PC-9 (cell line): ENCODE measurements at regions not wholly inside any gene's neighbourhood (a gene's known extent, or its start where the extent isn't known, plus 50 kb on each side); places are given as distances from the start of the nearest gene placed in this dataset.

Experiments used
- BruUV-seq: library from RNA; stranded (reverse); fragments of 400-500 nt; replicated peaks from 2 replicates; lab custom pipeline; 2021; lab: Mats Ljungman, UMichigan
- CTCF ChIA-PET: fragments of 300-600 bp; sonication (Branson Sonifier 250); formaldehyde crosslinking; loops from one replicate; lab custom pipeline; 2022; ENCODE audit warnings: antibody characterized with exemption; lab: Charles Lee
- POLR2A ChIA-PET: fragments of 300-600 bp; sonication (Branson Sonifier 250); formaldehyde crosslinking; loops from one replicate; lab custom pipeline; 2022; ENCODE audit warnings: antibody characterized with exemption; ENCODE audit not compliant: unreplicated experiment; lab: Charles Lee
- DNase-seq, 2 experiments: peaks; one replicate each; pipeline versions ENCODE4 v3.0.0 to v3.0.0-alpha.2; 2015 to 2022; ENCODE audit warnings: mixed read lengths in 1 of 2
- H2AFZ ChIP-seq: fragments of 200-600 bp; sonication (generic); 2 replicates; pipeline ENCODE4 v1.8.1; 2017; ENCODE audit warnings: antibody characterized with exemption
- H3F3A ChIP-seq: fragments of 200-600 bp; sonication (generic); 2 replicates; pipeline ENCODE4 v1.8.1; 2017; ENCODE audit warnings: antibody characterized with exemption, mild to moderate bottlenecking, low read depth; ENCODE audit not compliant: insufficient read depth
- H3K27ac ChIP-seq: fragments of 200-600 bp; sonication (generic); 2 replicates; pipeline ENCODE4 v1.6.1; 2016; ENCODE audit warnings: mixed run types
- H3K27me3 ChIP-seq: fragments of 200-600 bp; sonication (generic); 2 replicates; pipeline ENCODE4 v1.6.1; 2016; ENCODE audit warnings: low read depth, mixed run types; ENCODE audit not compliant: insufficient read depth
- H3K36me3 ChIP-seq: fragments of 200-600 bp; sonication (generic); 2 replicates; pipeline ENCODE4 v1.6.1; 2016; ENCODE audit warnings: low read depth, mixed run types
- H3K4me1 ChIP-seq: fragments of 200-600 bp; sonication (generic); replicated peaks from 2 replicates; pipeline ENCODE4 v1.6.1; 2016; ENCODE audit warnings: mixed run types; ENCODE audit not compliant: insufficient read depth
- H3K4me2 ChIP-seq: fragments of 200-600 bp; sonication (generic); 2 replicates; pipeline ENCODE4 v1.6.1; 2017; ENCODE audit warnings: mixed run types
- H3K4me3 ChIP-seq: fragments of 200-600 bp; sonication (generic); 2 replicates; pipeline ENCODE4 v1.6.1; 2016; ENCODE audit warnings: mixed run types
- H3K79me2 ChIP-seq: fragments of 200-600 bp; sonication (generic); 2 replicates; pipeline ENCODE4 v1.6.1; 2017; ENCODE audit warnings: low read depth, mixed run types
- H3K9me2 ChIP-seq: fragments of 200-600 bp; sonication (generic); 2 replicates; pipeline ENCODE4 v1.8.1; 2017; ENCODE audit warnings: mild to moderate bottlenecking; ENCODE audit not compliant: insufficient read depth
- H3K9me3 ChIP-seq: fragments of 200-600 bp; sonication (generic); 2 replicates; pipeline ENCODE4 v1.8.1; 2016; ENCODE audit warnings: low read depth; ENCODE audit not compliant: insufficient read depth
- H4K20me1 ChIP-seq: fragments of 200-600 bp; sonication (generic); 2 replicates; pipeline ENCODE4 v1.8.1; 2017; ENCODE audit not compliant: insufficient read depth
- CTCF ChIP-seq: fragments of 200-600 bp; sonication (generic); conservative IDR thresholded peaks from 2 replicates; pipeline ENCODE4 v1.6.1; 2017; ENCODE audit warnings: mixed run types, antibody characterized with exemption, mild to moderate bottlenecking, moderate library complexity
- EZH2 ChIP-seq: fragments of 200-600 bp; sonication (generic); IDR thresholded peaks from 2 replicates; pipeline ENCODE4 v1.8.0; 2017; ENCODE audit warnings: antibody characterized with exemption, low read depth
- intact Hi-C: fragments of 100-400 bp; cut with micrococcal nuclease; formaldehyde crosslinking; loops from one replicate; pipeline ENCODE4 v1.10.0; 2022; ENCODE audit not compliant: unreplicated experiment

DNA sequence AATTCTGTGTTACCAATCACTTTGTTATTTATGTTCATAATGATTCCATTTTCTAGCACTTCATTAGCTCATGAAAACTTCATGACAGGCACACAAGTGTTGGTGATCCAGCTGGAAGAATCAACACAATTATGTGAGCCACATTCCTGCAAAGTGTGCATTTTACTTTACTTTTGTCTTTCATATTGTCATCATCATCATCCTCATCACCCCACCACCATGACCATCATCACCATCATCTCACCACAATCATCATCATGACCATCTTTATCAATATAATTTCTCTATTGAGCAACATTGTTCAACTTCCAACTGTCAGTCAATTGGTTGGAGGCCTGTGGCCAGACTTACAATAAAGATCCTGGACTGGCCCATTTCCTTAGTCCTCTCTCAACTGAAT is 159.4 kb upstream of the PRSS16 start:
- H3F3A ChIP-seq = peaks cover 14% of the 10 kb centered on the region
- H3K9me3 ChIP-seq = no peaks in the 10 kb centered on the region
- no peak overlapping the region for H3K27ac ChIP-seq
- H3K4me3 ChIP-seq = no peak overlapping the region
- H3K9me2 ChIP-seq = no peaks in the 10 kb centered on the region
- H3K4me1 ChIP-seq = peaks cover 5% of the 10 kb centered on the region
- TF ChIP-seq EZH2 (no peak), CTCF (no peak)
- CTCF ChIA-PET = no interaction called here
- no peaks in the 10 kb centered on the region for H3K27me3 ChIP-seq
- intact Hi-C loops = no loop called here
- H3K4me2 ChIP-seq = no peak overlapping the region
- H3K79me2 ChIP-seq = no peaks in the 10 kb centered on the region
- no peaks in the 10 kb centered on the region for H4K20me1 ChIP-seq
- DNase-seq = no peak
- BruUV-seq = no TSS peak
- no peak overlapping the region for H2AFZ ChIP-seq
- POLR2A ChIA-PET = no interaction called here
- no peaks in the 10 kb centered on the region for H3K36me3 ChIP-seq

GRCh38 chr6:27091661-27092315 is 155.7 kb upstream of the PRSS16 start:
- Histone ChIP-seq H3K4me1 (peaks cover 5% of the 10 kb centered on the region), H3K27ac (peak overlapping the region; percentile 15; the same call in 1 of the 2 replicates), H3F3A (peaks cover 14% of the 10 kb centered on the region), H3K27me3 (no peaks in the 10 kb centered on the region), H3K36me3 (no peaks in the 10 kb centered on the region), H3K79me2 (no peaks in the 10 kb centered on the region), H3K9me3 (no peaks in the 10 kb centered on the region), H3K4me3 (peak overlapping the region; percentile 62), H3K9me2 (no peaks in the 10 kb centered on the region), H2AFZ (peak overlapping the region; percentile 82), H3K4me2 (peak overlapping the region; percentile 86), H4K20me1 (no peaks in the 10 kb centered on the region)
- peak; percentile 59 to 81 for DNase-seq
- intact Hi-C loops = no loop called here
- TF ChIP-seq EZH2 = no peak
- no peak for TF ChIP-seq CTCF
- no TSS peak for BruUV-seq
- ChIA-PET POLR2A (no interaction called here), CTCF (no interaction called here)

- no peaks in the 10 kb centered on the region for H3K9me3 ChIP-seq
- no peaks in the 10 kb centered on the region for H3K27me3 ChIP-seq
- H3K4me1 ChIP-seq = peaks cover 5% of the 10 kb centered on the region
- no peaks in the 10 kb centered on the region for H3K9me2 ChIP-seq
- no peak for TF ChIP-seq CTCF
- TF ChIP-seq EZH2 = no peak
- H3K36me3 ChIP-seq = no peaks in the 10 kb centered on the region
- peak overlapping the region; percentile 62 for H3K4me3 ChIP-seq
- no peak for DNase-seq
- peak overlapping the region; percentile 86 for H3K4me2 ChIP-seq
- intact Hi-C loops = no loop called here
- H3F3A ChIP-seq = peaks cover 14% of the 10 kb centered on the region
- POLR2A ChIA-PET = no interaction called here
- H3K27ac ChIP-seq = peak overlapping the region; percentile 15; the same call in 1 of the 2 replicates
- H4K20me1 ChIP-seq = no peaks in the 10 kb centered on the region
- H2AFZ ChIP-seq = peak overlapping the region; percentile 82
- no TSS peak for BruUV-seq
- H3K79me2 ChIP-seq = no peaks in the 10 kb centered on the region
- CTCF ChIA-PET = no interaction called here
Observed at GRCh38 chr6:27092316-27092692, 155.2 kb upstream of the PRSS16 start.
